ENCODE measurements at regions not wholly inside any gene's neighbourhood (a gene's known extent, or its start where the extent isn't known, plus 50 kb on each side); places are given as distances from the start of the nearest gene placed in this dataset.

DNA sequence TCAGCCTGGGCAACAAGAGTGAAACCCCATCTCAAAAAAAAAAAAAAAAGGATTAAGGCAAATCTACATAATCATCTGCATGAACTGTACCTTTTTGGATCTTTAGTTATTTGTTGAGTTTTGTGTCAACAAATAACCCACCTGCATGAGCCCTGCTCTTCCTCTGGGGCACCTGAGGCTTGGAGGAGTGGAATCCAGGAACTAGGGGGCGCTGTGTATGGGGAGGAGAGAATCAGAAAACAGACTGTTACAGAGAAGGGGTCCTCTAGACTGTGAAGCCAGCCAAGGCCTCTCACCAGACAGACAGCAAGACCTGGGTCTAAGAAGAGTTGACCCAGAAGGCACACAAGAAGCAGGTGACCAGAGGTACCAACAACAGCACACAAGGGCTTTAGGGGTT, 682.8 kb upstream of the NRP1 start:
- Mint-ChIP-seq H3K27ac (peak overlapping the region in 2 of 7 donors; percentile 20 to 57), H3K4me1 (peaks cover 2% of the 10 kb centered on the region)
- intact Hi-C loops (cut with micrococcal nuclease) = no loop called here

DNA sequence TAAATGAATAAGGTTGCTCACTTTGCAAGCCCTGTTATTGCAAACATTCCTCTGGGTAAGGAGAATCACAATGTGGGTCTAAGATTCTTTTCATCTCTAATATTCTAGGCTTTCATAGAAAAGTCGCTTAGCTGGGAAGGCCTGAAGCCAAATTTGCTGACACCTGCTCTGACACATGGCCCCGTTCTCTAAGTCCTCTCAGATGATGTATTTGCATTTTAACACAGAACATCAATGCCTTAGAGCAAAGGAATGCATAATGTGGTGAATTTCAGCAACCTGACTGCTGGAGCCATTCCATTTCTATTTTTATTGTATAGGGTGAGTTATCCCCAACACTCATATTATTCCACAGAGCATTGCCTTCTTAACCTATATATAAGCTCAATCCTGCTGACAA, 682.1 kb upstream of the NRP1 start:
- intact Hi-C loops (cut with micrococcal nuclease) = no loop called here
- WGBS (ENCODE audit: insufficient coverage) = no CpG with 5 or more reads among the region's 2 CpGs
- Histone ChIP-seq H3K4me1 (ENCODE audit: control insufficient read depth in 1 of 2, insufficient read depth in 2 of 2, low read length in 2 of 2) (no peaks in the 10 kb centered on the region), H3K4me2 (replicated peaks; ENCODE audit: extremely low read depth, low read length, poor library complexity, severe bottlenecking) (no peak overlapping the region), H3K27ac (ENCODE audit: low read depth in 1 of 2, low read length in 2 of 2) (no peak overlapping the region), H2AFZ (ENCODE audit: insufficient read depth, low read depth, low read length, poor library complexity, severe bottlenecking) (no peak overlapping the region), H3K36me3 (replicated peaks in 1 of 2; ENCODE audit: control insufficient read depth in 1 of 2, insufficient read depth in 2 of 2, low read length in 2 of 2) (no peaks in the 10 kb centered on the region), H3K79me2 (ENCODE audit: insufficient read depth, low read length) (no peaks in the 10 kb centered on the region), H3K9me3 (replicated peaks in 1 of 2; ENCODE audit: control insufficient read depth in 1 of 2, insufficient read depth in 1 of 2, low read length in 2 of 2) (no peaks in the 10 kb centered on the region), H3K9ac (ENCODE audit: insufficient read depth, low read length, poor library complexity, severe bottlenecking) (no peak overlapping the region), H3K27me3 (ENCODE audit: control insufficient read depth in 2 of 2, insufficient read depth in 2 of 2, low read length in 2 of 2) (no peaks in the 10 kb centered on the region), H3K4me3 (replicated peaks in 1 of 3; ENCODE audit: low read depth in 2 of 3, low read length in 3 of 3) (no peak overlapping the region), H4K20me1 (ENCODE audit: insufficient read depth, low read length) (no peaks in the 10 kb centered on the region)
- H3K27ac Mint-ChIP-seq = no peak overlapping the region
- peaks cover 2% of the 10 kb centered on the region for H3K4me1 Mint-ChIP-seq
- peaks cover 0 to 3% (median 0%) of the 10 kb centered on the region in 7 donors for H3K9me3 Mint-ChIP-seq
- H3K27me3 Mint-ChIP-seq (ENCODE audit: low read depth in 3 of 3) = peaks cover 0 to 7% (median 2%) of the 10 kb centered on the region in 3 donors
- no peaks in the 10 kb centered on the region for H3K36me3 Mint-ChIP-seq
- DNase-seq = no peak
- TF ChIP-seq, protein P1, sequence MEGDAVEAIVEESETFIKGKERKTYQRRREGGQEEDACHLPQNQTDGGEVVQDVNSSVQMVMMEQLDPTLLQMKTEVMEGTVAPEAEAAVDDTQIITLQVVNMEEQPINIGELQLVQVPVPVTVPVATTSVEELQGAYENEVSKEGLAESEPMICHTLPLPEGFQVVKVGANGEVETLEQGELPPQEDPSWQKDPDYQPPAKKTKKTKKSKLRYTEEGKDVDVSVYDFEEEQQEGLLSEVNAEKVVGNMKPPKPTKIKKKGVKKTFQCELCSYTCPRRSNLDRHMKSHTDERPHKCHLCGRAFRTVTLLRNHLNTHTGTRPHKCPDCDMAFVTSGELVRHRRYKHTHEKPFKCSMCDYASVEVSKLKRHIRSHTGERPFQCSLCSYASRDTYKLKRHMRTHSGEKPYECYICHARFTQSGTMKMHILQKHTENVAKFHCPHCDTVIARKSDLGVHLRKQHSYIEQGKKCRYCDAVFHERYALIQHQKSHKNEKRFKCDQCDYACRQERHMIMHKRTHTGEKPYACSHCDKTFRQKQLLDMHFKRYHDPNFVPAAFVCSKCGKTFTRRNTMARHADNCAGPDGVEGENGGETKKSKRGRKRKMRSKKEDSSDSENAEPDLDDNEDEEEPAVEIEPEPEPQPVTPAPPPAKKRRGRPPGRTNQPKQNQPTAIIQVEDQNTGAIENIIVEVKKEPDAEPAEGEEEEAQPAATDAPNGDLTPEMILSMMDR (IDR thresholded peaks at IDR 0.05) = no peak
- H3K4me3 Mint-ChIP-seq = no peak overlapping the region

More for the DNA sequence above, 682.8 kb upstream of the NRP1 start:
- H3K79me2 ChIP-seq (ENCODE audit: insufficient read depth, low read length) = no peaks in the 10 kb centered on the region
- no CpG with 5 or more reads among the region's 1 CpG for WGBS (ENCODE audit: insufficient coverage)
- H4K20me1 ChIP-seq (ENCODE audit: insufficient read depth, low read length) = no peaks in the 10 kb centered on the region
- Mint-ChIP-seq H3K27me3 (ENCODE audit: low read depth in 3 of 3) (peaks cover 0 to 7% (median 2%) of the 10 kb centered on the region in 3 donors), H3K9me3 (peaks cover 0 to 7% (median 0%) of the 10 kb centered on the region in 7 donors), H3K36me3 (no peaks in the 10 kb centered on the region), H3K4me3 (no peak overlapping the region)
- H3K4me1 ChIP-seq (ENCODE audit: control insufficient read depth in 1 of 2, insufficient read depth in 2 of 2, low read length in 2 of 2) = no peaks in the 10 kb centered on the region
- no peak overlapping the region for H3K9ac ChIP-seq (ENCODE audit: insufficient read depth, low read length, poor library complexity, severe bottlenecking)
- H2AFZ ChIP-seq (ENCODE audit: insufficient read depth, low read depth, low read length, poor library complexity, severe bottlenecking) = no peak overlapping the region
- H3K9me3 ChIP-seq (replicated peaks in 1 of 2; ENCODE audit: control insufficient read depth in 1 of 2, insufficient read depth in 1 of 2, low read length in 2 of 2) = no peaks in the 10 kb centered on the region
- H3K27me3 ChIP-seq (ENCODE audit: control insufficient read depth in 2 of 2, insufficient read depth in 2 of 2, low read length in 2 of 2) = no peaks in the 10 kb centered on the region
- H3K4me3 ChIP-seq (replicated peaks in 1 of 3; ENCODE audit: low read depth in 2 of 3, low read length in 3 of 3) = no peak overlapping the region
- no peak for DNase-seq
- no peak overlapping the region for H3K27ac ChIP-seq (ENCODE audit: low read depth in 1 of 2, low read length in 2 of 2)
- no peaks in the 10 kb centered on the region for H3K36me3 ChIP-seq (replicated peaks in 1 of 2; ENCODE audit: control insufficient read depth in 1 of 2, insufficient read depth in 2 of 2, low read length in 2 of 2)
- H3K4me2 ChIP-seq (replicated peaks; ENCODE audit: extremely low read depth, low read length, poor library complexity, severe bottlenecking) = no peak overlapping the region
- TF ChIP-seq, protein P1 (IDR thresholded peaks at IDR 0.05) = no peak

Measured in CD14-positive monocyte (primary cell).